GM18517 (cell line): ENCODE measurements at regions not wholly inside any gene's neighbourhood (a gene's known extent, or its start where the extent isn't known, plus 50 kb on each side); places are given as distances from the start of the nearest gene placed in this dataset.
A peak's percentile ranks its signal among the peaks of the same experiment; 100 is the strongest.
"Not testable (repeated sequence)": the region's sequence is repeated elsewhere in the genome, so short reads cannot be mapped to it uniquely, and the experiment has no call there.

ENCODE experiments used
- ATAC-seq: cut with Tn5 transposase; IDR thresholded peaks from one replicate; pipeline ENCODE4 v1.9.1; 2021; ENCODE audit warnings: mild to moderate bottlenecking, moderate library complexity; ENCODE audit not compliant: unreplicated experiment

GRCh38 chr3:190990898-190991297 lies 128.4 kb upstream of the GMNC start:
- no peak for ATAC-seq

GRCh38 chr3:190989218-190989617 lies 126.7 kb upstream of the GMNC start:
- ATAC-seq: no peak

- no peak for ATAC-seq
These were observed 125.6 kb upstream of the GMNC start for GRCh38 chr3:190988102-190988501.

GRCh38 chr3:190984502-190985244 lies 122.2 kb upstream of the GMNC start:
- ATAC-seq: no peak

GRCh38 chr3:190983875-190984274 lies 121.4 kb upstream of the GMNC start:
- ATAC-seq: peak; percentile 46

- no peak for ATAC-seq
These were observed 111.3 kb upstream of the GMNC start for GRCh38 chr3:190973771-190974170.

- no peak for ATAC-seq
These were observed 110.4 kb upstream of the GMNC start for GRCh38 chr3:190972840-190973270.

- ATAC-seq: no peak
These were observed 109.7 kb upstream of the GMNC start for GRCh38 chr3:190972196-190972595.

- ATAC-seq: no peak
These were observed 108.1 kb upstream of the GMNC start for GRCh38 chr3:190970560-190970959.

- ATAC-seq: no peak
These were observed 106.1 kb upstream of the GMNC start for GRCh38 chr3:190968616-190969015.

- ATAC-seq: not testable (repeated sequence)
These were observed 102.4 kb upstream of the GMNC start for GRCh38 chr3:190964931-190965330.

GRCh38 chr3:190959077-190959476 lies 96.6 kb upstream of the GMNC start:
- no peak for ATAC-seq

GRCh38 chr3:190941694-190942260 lies 79.3 kb upstream of the GMNC start:
- ATAC-seq: no peak

- ATAC-seq: not testable (repeated sequence)
These were observed 72.1 kb upstream of the GMNC start for GRCh38 chr3:190934616-190935015.

GRCh38 chr3:190926619-190927018 lies 64.1 kb upstream of the GMNC start:
- ATAC-seq: no peak

GRCh38 chr3:190912736-190913135 lies 50.2 kb upstream of the GMNC start:
- no peak for ATAC-seq
